GM10266 (cell line): ENCODE measurements at regions not wholly inside any gene's neighbourhood (a gene's known extent, or its start where the extent isn't known, plus 50 kb on each side); places are given as distances from the start of the nearest gene placed in this dataset.

ENCODE experiments used
- DNase-seq: peaks from one replicate; pipeline ENCODE4 v3.0.0; 2012; ENCODE audit errors: extremely low spot score
- TF ChIP-seq, protein P1 (sequence below): IDR thresholded peaks from 2 replicates; pipeline ENCODE4 v1.5.1; 2012; ENCODE audit warnings: mild to moderate bottlenecking, low read depth; ENCODE audit not compliant: control insufficient read depth, insufficient read depth; ENCODE audit errors: missing control alignments

DNA sequence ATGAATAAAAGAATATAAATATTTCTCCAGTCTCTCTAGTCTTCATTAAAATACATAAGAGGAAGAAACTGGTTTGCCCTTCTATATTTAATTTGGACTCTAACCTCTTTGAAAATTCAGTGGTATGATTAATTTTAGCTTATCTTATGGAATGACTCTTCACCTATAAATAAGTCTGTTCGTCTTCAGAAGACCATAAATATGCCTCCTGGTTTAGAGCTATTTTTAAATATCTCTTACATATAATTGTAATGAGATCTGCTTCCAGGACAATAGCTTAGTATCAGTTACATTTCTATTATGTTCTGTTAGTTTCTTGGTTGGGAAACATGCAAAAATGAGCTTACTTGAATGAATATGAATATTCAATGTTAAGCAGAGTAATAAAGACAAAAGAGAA is 257.5 kb upstream of the HMGA2 start:
- DNase-seq = no peak
- TF ChIP-seq, protein P1, sequence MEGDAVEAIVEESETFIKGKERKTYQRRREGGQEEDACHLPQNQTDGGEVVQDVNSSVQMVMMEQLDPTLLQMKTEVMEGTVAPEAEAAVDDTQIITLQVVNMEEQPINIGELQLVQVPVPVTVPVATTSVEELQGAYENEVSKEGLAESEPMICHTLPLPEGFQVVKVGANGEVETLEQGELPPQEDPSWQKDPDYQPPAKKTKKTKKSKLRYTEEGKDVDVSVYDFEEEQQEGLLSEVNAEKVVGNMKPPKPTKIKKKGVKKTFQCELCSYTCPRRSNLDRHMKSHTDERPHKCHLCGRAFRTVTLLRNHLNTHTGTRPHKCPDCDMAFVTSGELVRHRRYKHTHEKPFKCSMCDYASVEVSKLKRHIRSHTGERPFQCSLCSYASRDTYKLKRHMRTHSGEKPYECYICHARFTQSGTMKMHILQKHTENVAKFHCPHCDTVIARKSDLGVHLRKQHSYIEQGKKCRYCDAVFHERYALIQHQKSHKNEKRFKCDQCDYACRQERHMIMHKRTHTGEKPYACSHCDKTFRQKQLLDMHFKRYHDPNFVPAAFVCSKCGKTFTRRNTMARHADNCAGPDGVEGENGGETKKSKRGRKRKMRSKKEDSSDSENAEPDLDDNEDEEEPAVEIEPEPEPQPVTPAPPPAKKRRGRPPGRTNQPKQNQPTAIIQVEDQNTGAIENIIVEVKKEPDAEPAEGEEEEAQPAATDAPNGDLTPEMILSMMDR = no peak

DNA sequence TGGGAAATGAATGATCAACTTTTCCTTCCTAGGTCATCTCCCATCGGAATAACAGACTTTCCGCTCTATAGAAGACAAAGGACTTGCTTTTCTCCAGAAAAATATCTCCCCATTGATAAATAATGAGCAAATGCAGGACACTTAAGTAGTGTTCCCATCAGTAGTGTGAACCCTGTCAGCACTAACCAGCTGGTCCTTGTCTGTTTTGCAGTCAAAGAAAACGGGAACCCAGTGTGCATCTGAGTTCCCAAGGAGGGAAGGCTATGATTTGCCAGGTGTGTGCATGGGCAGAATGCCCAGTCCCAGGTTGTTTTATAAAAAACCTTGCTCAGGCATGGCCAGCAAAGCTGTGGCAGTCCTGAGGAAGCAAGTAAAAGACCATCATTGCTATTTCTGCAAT is 256.5 kb upstream of the HMGA2 start:
- TF ChIP-seq, protein P1 = no peak
- DNase-seq = no peak

DNA sequence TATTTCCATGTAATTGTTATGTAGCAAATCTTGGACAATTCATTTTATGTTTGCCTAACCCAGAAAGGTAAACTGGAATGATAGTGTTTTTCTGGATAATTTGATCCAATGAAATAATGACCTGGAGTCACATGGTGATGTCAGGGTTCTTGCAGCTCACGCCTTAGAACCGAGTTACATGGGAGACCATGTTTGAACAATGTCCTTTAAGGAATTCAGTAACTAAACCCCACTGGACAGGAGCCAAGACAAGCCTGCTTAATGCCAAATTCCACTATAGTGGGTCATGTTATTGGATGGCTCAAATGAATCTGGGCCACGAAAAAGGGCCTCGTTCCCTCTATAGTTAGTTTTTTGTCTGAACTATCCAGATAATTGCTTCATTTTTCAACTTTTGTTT is 255.8 kb upstream of the HMGA2 start:
- DNase-seq = no peak
- TF ChIP-seq, protein P1 = no peak

DNA sequence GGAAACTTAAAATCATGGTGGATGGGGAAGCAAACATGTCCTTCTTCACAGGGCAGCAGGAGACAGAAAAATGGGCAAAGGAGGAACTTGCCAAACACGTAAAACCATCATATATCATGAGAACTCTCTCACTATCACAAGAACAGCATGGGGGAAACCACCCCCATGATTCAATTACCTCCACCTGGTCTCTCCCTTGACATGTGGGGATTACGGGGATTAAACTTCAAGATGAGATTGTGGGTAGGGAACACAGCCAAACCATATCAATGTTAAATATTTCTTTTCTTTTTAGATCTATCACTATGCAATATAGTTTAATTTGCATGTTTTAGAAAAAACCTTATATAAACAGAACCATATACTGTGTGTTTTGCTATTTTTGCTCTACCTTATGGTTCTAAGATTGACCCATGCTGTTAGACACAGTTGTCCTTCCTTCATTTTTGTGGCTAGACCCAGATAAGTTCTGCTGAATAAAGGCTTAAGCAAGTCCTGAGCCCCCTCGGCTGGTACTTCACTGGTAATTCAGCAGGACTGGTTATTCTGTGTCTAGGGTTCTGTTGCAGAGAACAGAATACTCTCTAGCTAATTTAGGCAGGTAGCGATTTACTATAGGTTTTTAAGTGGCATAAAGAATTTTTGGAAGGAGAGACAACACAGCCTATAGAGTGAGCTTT is 253.7 kb upstream of the HMGA2 start:
- TF ChIP-seq, protein P1 = no peak

DNA sequence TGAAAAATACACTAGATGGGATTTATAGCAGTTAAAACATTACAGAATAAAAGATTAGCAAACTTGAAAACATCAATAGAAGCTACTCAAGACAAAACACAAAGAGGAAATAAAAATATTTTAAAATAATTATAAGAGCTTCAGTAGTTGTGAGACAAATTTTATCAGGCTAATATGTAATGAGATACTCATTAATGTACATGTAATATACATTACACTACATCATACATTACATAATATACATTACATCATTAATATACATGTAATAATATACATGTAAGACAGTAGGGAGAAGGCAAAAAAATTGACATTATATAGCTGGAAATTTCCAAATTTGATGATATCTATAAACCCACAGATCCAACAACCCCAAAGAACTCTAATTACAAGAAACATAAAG is 249.4 kb upstream of the HMGA2 start:
- DNase-seq = no peak
- TF ChIP-seq, protein P1 = no peak

More for the DNA sequence above, 253.7 kb upstream of the HMGA2 start:
- DNase-seq = no peak

DNA sequence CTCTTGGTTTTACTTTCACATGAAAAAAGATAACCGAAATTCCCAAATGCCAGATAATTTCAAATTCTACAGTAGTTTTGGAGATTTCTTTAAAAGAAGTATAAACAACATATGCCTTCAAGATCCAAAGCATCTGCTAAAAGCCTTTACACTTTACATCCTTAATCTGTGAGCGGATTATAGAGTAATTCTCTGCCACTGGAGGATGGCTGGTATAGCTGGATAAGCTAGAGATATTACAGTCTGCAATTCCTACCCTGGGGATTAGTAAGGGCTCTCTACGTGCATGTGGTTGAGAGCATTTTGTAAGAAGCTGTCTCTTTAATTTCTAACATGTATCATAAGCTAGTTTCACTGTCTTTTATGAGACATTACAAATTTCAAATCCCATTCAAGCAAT is 240.3 kb upstream of the HMGA2 start:
- TF ChIP-seq, protein P1 = no peak

DNA sequence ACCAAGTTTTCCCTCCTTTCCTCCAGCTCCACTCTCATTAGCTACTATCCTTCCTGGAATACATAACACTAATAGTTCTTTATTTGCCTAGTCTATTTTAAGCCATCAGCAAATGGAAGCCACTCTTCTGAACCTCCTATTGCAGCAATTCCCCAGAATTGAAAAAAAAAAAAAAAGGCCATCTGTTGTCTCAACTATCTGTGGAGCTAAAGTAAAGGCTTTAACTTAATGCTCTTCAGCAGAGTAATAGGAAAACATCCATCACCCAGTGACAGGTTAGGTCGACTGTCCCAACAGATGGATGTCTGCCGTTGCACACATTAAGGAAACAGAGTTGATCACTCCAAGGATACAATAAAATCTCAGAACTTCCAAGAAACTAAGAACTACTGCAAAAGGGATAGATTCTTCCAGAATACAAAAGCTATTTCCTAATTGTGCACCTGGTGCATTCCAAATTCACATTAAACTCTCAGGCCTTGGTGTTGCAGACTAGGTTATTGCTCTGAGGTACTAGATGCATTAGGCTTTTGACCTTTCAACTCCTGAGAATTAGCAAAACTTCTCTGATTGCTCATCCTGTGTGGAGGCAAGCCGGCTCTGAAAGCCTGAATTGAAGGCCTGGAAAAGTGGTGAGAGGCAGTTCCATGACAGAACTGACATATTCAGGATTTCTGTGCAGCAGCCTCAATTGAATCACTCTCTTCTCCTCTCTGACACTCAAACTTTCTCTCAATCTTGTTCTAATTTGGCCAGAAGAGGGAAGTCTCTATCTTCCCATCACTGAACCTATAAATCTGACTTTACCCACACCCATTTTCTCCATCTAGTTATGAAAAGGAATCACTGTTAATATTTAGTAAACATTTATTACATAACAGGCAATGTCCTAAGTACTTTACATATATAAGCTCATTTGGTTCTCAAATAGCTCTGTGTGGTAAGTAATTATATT is 238.4 kb upstream of the HMGA2 start:
- no peak for DNase-seq

More for the DNA sequence above, 240.3 kb upstream of the HMGA2 start:
- DNase-seq = no peak

More for the DNA sequence above, 238.4 kb upstream of the HMGA2 start:
- TF ChIP-seq, protein P1 = no peak
